ENCODE measurements at regions not wholly inside any gene's neighbourhood (a gene's known extent, or its start where the extent isn't known, plus 50 kb on each side); places are given as distances from the start of the nearest gene placed in this dataset.
A peak's percentile ranks its signal among the peaks of the same experiment; 100 is the strongest.

DNA sequence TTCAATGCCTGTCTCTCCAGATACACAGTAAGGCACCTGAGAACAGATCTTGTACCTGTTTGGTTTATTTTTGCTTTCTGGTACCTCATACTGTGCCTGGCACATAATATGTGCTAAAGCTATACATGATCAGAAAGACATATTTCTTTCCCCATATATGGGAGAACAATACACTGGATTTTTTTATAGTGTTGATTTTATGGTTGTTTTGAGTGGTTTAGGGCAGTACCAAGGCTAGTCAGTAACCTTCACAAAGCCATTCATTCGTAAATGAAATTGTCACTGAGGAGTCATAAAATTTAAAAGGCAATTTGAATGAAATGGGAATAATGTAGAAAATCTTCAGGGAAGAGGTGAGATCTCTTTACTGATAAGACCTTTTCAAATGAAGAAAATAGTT lies 810.2 kb downstream of the TUSC7 start:
- DNase-seq (ENCODE audit: low spot score): no peak

GRCh38 chr3:117520582-117520981 lies 811.0 kb downstream of the TUSC7 start:
- DNase-seq (ENCODE audit: low spot score): no peak

GRCh38 chr3:117523418-117523817 lies 813.8 kb downstream of the TUSC7 start:
- DNase-seq (ENCODE audit: low spot score): no peak

DNA sequence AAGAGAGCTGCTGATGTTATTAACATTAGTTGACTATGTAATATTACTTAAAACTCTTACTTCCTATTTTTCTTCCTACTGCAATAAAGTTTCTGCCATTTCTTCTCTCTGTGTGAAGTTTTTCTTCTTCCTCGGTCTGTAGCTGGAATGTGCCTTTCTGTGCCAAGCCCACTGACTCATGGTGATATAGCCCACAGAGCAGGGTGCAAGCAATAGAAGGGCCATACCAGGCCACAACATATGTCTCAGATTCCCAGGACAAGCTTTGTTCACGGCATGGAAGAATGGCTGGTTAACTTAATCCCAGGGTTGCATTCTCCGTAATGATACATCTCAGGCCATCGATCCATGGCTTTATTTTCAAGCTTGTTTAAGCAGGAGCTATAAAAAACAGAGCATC lies 815.3 kb downstream of the TUSC7 start:
- DNase-seq (ENCODE audit: low spot score): no peak

- peak; percentile 17 for DNase-seq (ENCODE audit: low spot score)
Observed at GRCh38 chr3:117526470-117527079, 817.0 kb downstream of the TUSC7 start.

GRCh38 chr3:117527346-117527745 lies 817.8 kb downstream of the TUSC7 start:
- DNase-seq (ENCODE audit: low spot score): no peak

DNA sequence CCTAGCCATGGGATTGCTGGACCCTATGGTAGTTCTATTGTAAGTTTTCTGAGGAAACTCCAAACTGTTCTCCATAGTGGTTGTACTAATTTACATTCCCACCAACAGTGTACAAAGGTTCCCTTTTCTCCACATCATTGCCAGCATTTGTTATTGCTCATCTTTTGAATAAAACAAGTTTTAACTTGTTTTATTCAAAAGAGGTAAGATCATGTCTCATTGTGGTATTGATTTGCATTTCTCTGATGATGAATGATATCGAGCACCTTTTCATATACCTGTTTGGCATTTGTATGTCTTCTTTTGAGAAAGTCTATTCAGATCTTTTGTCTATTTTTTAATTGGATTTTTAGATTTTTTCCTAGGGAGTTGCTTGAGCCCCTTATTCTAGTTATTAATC lies 819.1 kb downstream of the TUSC7 start:
- DNase-seq (ENCODE audit: low spot score): no peak

- DNase-seq (ENCODE audit: low spot score): no peak
Observed at GRCh38 chr3:117531078-117531767, 821.6 kb downstream of the TUSC7 start.

DNA sequence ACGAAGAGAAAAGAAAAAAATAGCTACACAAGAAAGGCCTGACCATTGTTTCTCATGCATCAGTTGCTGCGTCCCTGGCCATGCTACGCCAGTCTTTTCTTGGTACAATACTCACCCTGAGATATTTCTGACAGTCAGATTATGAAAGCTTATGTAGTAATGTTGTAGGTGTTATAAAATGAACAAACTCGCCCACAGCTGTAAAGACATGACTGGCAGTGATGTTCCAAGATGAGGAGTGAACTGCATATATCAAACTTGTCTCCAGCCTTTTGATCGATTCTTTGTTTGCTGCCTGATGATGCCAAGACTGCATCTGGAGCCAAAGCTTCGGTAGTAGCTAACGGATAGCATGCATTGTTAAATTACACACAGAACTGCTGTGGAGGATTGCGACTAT lies 822.7 kb downstream of the TUSC7 start:
- DNase-seq (ENCODE audit: low spot score): no peak

- DNase-seq (ENCODE audit: low spot score): no peak
Observed at GRCh38 chr3:117534138-117534537, 824.6 kb downstream of the TUSC7 start.

- DNase-seq (ENCODE audit: low spot score): no peak
Observed at GRCh38 chr3:117536006-117536405, 826.4 kb downstream of the TUSC7 start.

DNA sequence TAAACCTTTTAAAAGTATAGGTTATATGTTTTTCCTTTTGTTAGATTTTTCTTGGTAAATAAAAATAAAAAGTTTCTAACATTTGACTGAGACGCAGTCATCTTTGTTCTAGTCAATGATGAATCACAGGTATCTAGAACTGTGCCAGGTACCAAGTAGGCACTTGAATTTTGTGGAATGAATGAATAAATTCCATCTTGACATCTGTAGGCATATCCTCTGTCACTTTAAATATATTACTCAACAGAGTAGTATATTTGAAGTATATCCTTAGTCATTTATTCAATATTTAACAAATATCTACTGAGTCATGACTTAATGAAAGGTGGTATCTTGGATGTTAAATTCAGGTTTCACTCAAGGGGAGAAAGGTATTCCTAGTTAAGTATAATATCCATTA lies 828.4 kb downstream of the TUSC7 start:
- DNase-seq (ENCODE audit: low spot score): no peak

DNA sequence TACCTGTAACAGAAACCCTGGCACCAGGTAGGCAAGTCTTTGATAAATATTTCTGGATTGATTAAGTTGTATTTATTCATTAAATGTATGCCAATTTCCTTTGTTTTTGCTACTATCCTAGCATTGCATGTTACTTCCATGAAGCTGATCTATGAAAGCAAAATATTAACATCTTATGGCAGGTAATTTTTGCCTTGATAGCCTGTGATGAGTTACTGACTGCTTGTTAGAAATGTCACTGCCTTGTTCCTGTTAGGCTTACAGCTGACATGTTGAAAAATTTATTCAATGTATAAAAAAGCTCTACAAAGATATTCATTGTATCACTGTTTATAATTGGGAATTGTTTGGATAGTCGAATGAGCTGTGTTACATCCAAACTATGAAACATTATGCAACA lies 830.1 kb downstream of the TUSC7 start:
- no peak for DNase-seq (ENCODE audit: low spot score)

GRCh38 chr3:117540597-117540996 lies 831.0 kb downstream of the TUSC7 start:
- no peak for DNase-seq (ENCODE audit: low spot score)

DNA sequence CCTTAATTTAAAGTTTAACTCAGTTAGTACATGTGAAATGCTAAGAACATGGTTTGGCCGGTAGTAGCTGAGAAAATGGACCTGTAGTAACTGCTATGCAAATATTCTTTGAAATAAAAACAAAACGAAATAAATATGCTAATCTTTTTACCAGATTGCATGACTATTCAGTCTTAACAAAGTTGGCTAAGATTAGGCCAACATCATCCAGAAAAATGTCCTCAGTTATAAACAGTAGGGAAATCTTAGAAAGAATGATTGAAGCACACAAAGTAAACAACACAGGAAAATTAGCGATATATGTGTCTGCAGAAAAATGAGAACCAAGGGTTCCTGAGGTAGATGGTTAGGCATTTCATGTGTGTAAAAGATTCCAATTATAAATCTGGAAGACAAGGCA lies 832.1 kb downstream of the TUSC7 start:
- DNase-seq (ENCODE audit: low spot score): no peak

DNA sequence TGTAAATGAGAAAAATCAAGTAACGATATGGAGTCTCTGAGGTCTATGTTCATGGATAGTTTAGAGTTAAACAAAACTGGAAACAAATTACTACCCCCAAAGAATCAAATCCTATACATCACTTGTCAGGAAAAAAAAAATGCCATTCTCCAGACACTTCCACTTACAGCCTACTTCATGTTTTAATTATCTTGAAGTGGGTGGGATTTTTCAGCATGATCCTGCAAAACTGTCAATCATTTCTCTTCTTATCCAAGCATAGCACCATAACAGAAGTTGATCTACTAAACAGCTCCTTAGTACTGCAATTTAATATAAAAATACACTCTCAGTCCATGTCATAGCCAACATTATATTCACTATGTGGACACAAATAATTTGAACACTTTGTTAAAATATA lies 833.9 kb downstream of the TUSC7 start:
- no peak for DNase-seq (ENCODE audit: low spot score)

DNA sequence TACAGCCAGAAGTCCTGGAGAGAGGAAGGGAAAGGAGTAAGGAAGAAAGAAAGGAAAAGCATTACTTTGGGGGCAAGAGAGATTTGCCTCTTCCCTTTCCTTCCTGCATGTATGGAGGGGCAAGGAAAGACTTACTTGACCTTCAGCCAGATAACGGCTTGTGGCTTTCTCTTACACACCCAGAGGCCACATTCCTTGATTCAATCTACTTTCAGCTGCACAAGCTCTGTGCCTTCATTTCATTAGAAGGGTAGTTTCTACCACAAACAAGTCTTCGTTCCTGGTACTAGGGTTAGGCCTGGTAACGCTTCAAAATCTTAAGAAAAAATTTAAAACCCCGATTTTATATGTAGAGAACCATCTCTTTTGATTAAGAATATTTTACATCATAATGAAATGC lies 835.9 kb downstream of the TUSC7 start:
- no peak for DNase-seq (ENCODE audit: low spot score)

- no peak for DNase-seq (ENCODE audit: low spot score)
Observed at GRCh38 chr3:117547956-117548550, 838.5 kb downstream of the TUSC7 start.

DNA sequence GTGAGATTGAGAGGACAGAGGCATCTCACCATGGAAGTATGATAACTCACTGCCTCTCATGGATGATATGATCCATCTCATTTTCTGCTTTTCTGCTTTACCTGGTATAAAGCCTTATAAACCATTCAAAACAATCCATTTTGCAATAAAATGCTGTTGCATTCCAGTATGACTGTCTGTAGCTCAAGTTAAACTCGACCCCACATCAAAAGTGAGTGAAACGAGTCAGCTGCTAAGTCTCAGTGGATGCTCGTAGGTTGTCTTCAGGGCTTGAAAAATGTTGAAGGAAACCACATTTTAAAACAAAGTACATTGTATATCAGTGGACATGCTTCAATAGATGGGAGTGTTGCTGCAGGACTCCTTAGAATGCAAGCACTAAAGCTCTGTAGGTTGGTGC lies 839.0 kb downstream of the TUSC7 start:
- DNase-seq (ENCODE audit: low spot score): no peak

- DNase-seq (ENCODE audit: low spot score): no peak
Observed at GRCh38 chr3:117549716-117550115, 840.1 kb downstream of the TUSC7 start.

GRCh38 chr3:117550766-117551165 lies 841.2 kb downstream of the TUSC7 start:
- no peak for DNase-seq (ENCODE audit: low spot score)

GRCh38 chr3:117553461-117553860 lies 843.9 kb downstream of the TUSC7 start:
- DNase-seq (ENCODE audit: low spot score): no peak

- no peak for DNase-seq (ENCODE audit: low spot score)
Observed at GRCh38 chr3:117556646-117557407, 847.2 kb downstream of the TUSC7 start.

Measured in activated CD4-positive, alpha-beta T cell treated with anti-CD3 and anti-CD28 coated beads, Interleukin-2, Interleukin-4, amounts not matched to agents 100 ng/mL and 50 ng/mL, durations not matched to agents 16 hours and 8 hours (primary cell).